CD8-positive, alpha-beta memory T cell (primary cell): ENCODE measurements at regions not wholly inside any gene's neighbourhood (a gene's known extent, or its start where the extent isn't known, plus 50 kb on each side); places are given as distances from the start of the nearest gene placed in this dataset.

Source experiments
- CTCF ChIA-PET: fragments of 350-600 bp; sonication (Branson Sonifier 250); formaldehyde crosslinking; loops from one replicate; lab custom pipeline; 2021; ENCODE audit warnings: antibody characterized with exemption; lab: Charles Lee
- POLR2A ChIA-PET: fragments of 350-600 bp; sonication (Branson Sonifier 250); formaldehyde crosslinking; loops from one replicate; lab custom pipeline; 2021; ENCODE audit warnings: antibody characterized with exemption; lab: Charles Lee
- DNase-seq, 5 donors: peaks; one replicate each; pipeline versions ENCODE4 v3.0.0 to v3.0.0-alpha.2; 2020 to 2022; ENCODE audit warnings: mixed read lengths in 1 of 5
- H3K27ac ChIP-seq: one replicate; pipeline ENCODE4 v1.7.0; 2013; ENCODE audit warnings: low read depth, mild to moderate bottlenecking, low read length, moderate library complexity
- H3K27me3 ChIP-seq: 2 replicates; pipeline ENCODE4 v1.7.0; 2013; ENCODE audit warnings: low read length, mild to moderate bottlenecking; ENCODE audit not compliant: insufficient read depth, poor library complexity, severe bottlenecking
- H3K36me3 ChIP-seq: 2 replicates; pipeline ENCODE4 v1.7.0; 2013; ENCODE audit warnings: mild to moderate bottlenecking, low read length, moderate library complexity; ENCODE audit not compliant: insufficient read depth
- H3K4me1 ChIP-seq: 2 replicates; pipeline ENCODE4 v1.7.0; 2013; ENCODE audit warnings: mild to moderate bottlenecking, low read length, moderate library complexity; ENCODE audit not compliant: insufficient read depth
- H3K4me3 ChIP-seq: 2 replicates; pipeline ENCODE4 v1.7.0; 2013; ENCODE audit warnings: mild to moderate bottlenecking, low read length
- H3K9me3 ChIP-seq: 2 replicates; pipeline ENCODE4 v1.7.0; 2013; ENCODE audit warnings: mild to moderate bottlenecking, low read length
- H3K27ac Mint-ChIP-seq, 8 donors: one replicate each; pipeline ENCODE4 v1.8.0; 2020 to 2021; ENCODE audit warnings: mixed read lengths in 8 of 8, mild to moderate bottlenecking in 6 of 8, inconsistent platforms in 3 of 8, moderate library complexity in 3 of 8
- H3K27me3 Mint-ChIP-seq, 2 donors: one replicate each; pipeline ENCODE4 v1.8.0; 2020 to 2021; ENCODE audit warnings: mixed read lengths in 2 of 2, mild to moderate bottlenecking in 1 of 2, moderate library complexity in 1 of 2
- H3K36me3 Mint-ChIP-seq, 3 donors: one replicate each; pipeline ENCODE4 v1.8.0; 2020 to 2021; ENCODE audit warnings: mixed read lengths in 3 of 3, inconsistent platforms in 1 of 3, mild to moderate bottlenecking in 1 of 3
- H3K4me1 Mint-ChIP-seq, 3 donors: one replicate each; pipeline ENCODE4 v1.8.0; 2020 to 2021; ENCODE audit warnings: mixed read lengths in 3 of 3, inconsistent platforms in 1 of 3, mild to moderate bottlenecking in 1 of 3
- H3K4me3 Mint-ChIP-seq, 7 donors: one replicate each; pipeline ENCODE4 v1.8.0; 2020 to 2021; ENCODE audit warnings: mixed read lengths in 7 of 7, mild to moderate bottlenecking in 6 of 7, moderate library complexity in 4 of 7, inconsistent platforms in 2 of 7
- H3K9me3 Mint-ChIP-seq, 5 donors: one replicate each; pipeline ENCODE4 v1.8.0; 2020 to 2022; ENCODE audit warnings: mixed read lengths in 5 of 5, mild to moderate bottlenecking in 3 of 5, moderate library complexity in 2 of 5, inconsistent platforms in 1 of 5

- ChIA-PET POLR2A (no interaction called here), CTCF (interaction anchor here (1.6 kb wide), 1 partner anchor 533 kb away, joined by 4 read pairs; no protein-coding TSS in a partner anchor)
- Histone ChIP-seq H3K9me3 (no peaks in the 10 kb centered on the region), H3K4me3 (no peak overlapping the region), H3K4me1 (no peaks in the 10 kb centered on the region), H3K36me3 (no peaks in the 10 kb centered on the region), H3K27ac (no peak overlapping the region), H3K27me3 (no peaks in the 10 kb centered on the region)
- H3K36me3 Mint-ChIP-seq = no peaks in the 10 kb centered on the region
- H3K4me1 Mint-ChIP-seq = no peaks in the 10 kb centered on the region
- H3K27ac Mint-ChIP-seq = peak overlapping the region in 1 of 8 donors; percentile 72
- no peaks in the 10 kb centered on the region for H3K9me3 Mint-ChIP-seq
- H3K4me3 Mint-ChIP-seq = no peak overlapping the region
- H3K27me3 Mint-ChIP-seq = no peaks in the 10 kb centered on the region
- no peak for DNase-seq
These were observed 159.0 kb upstream of the HAAO start for GRCh38 chr2:42951263-42951938.

DNA sequence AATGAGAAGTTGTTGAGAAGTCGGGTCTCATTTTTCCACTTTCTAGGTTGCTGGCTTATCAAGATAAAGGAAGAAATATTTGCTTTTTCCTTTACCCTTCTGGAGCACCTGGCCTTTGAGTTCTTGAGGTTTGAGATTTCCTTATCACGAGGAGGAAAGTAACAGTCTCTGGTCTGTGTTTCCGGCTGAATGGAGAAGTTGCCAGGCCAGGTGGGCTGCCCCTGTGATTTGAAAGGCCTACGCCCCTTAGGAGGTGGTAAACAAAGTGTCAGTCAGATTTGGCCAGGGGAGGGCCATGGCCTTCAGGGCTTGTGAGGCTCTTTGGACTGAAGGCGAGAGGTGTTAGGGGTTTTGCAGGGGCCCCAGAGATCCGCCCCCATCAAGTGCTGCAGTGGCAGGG lies 156.7 kb upstream of the HAAO start:
- H3K9me3 Mint-ChIP-seq = no peaks in the 10 kb centered on the region
- H3K27me3 Mint-ChIP-seq = no peaks in the 10 kb centered on the region
- POLR2A ChIA-PET = no interaction called here
- CTCF ChIA-PET = interaction anchor here (0.6 to 4.9 kb wide), 2 partner anchors 280 to 536 kb away, joined by 3 to 42 read pairs; no protein-coding TSS in a partner anchor
- no peak overlapping the region for H3K27ac ChIP-seq
- no peaks in the 10 kb centered on the region for H3K27me3 ChIP-seq
- no peaks in the 10 kb centered on the region for H3K36me3 Mint-ChIP-seq
- H3K4me1 Mint-ChIP-seq = no peaks in the 10 kb centered on the region
- H3K4me1 ChIP-seq = no peaks in the 10 kb centered on the region
- no peak overlapping the region for H3K27ac Mint-ChIP-seq
- no peaks in the 10 kb centered on the region for H3K36me3 ChIP-seq
- H3K4me3 Mint-ChIP-seq = no peak overlapping the region
- H3K4me3 ChIP-seq = no peak overlapping the region
- no peak for DNase-seq
- H3K9me3 ChIP-seq = no peaks in the 10 kb centered on the region

DNA sequence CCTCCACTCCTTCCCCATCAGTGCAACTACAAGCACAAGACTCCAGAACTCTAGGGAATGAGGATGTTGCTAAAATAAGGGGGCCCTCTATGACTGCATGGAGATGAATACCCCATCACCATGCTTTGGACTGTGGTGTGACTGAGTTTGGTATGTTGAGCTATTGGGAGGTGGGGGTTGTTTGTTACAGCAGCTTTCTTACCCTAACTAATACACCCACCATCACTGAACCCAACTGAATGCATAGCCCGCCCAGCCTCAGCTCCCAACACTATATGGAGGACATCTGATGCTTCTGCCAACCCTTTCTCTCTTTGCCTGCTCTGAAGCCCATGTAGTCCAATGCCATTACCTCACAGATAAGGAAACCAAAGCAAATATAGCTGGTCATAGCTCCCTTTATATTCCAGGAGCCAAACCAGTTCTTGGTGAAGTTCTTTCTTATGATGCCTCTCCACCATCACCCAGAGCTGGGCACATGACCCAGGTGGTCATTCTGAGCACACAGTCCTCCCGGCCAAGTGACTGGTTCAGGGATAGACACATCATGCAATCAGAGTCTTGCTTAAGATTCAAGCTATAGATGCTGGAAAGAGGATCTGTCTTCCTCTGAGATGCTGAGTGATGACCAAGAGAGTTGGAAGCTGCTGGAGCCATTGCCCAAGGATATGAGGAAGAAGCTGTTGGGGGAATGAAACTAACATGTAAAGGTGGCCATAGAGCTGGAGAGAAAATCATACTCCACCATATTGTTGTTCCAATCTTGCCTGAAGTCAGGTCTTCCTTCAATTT lies 155.6 kb upstream of the HAAO start:
- ChIA-PET POLR2A (no interaction called here), CTCF (interaction anchor here (0.7 to 4.9 kb wide), 25 partner anchors 8 to 689 kb away, joined by 3 to 42 read pairs (median 3); partner anchors contain the start of gene PLEKHH2)
- Histone ChIP-seq H3K9me3 (no peaks in the 10 kb centered on the region), H3K4me1 (no peaks in the 10 kb centered on the region), H3K27ac (no peak overlapping the region), H3K4me3 (no peak overlapping the region), H3K36me3 (no peaks in the 10 kb centered on the region), H3K27me3 (no peaks in the 10 kb centered on the region)
- Mint-ChIP-seq H3K36me3 (peaks cover 0 to 1% (median 0%) of the 10 kb centered on the region in 3 donors), H3K9me3 (no peaks in the 10 kb centered on the region), H3K4me1 (no peaks in the 10 kb centered on the region), H3K27me3 (peaks cover 0 to 2% of the 10 kb centered on the region in 2 donors), H3K27ac (no peak overlapping the region), H3K4me3 (no peak overlapping the region)
- DNase-seq = no peak

- H3K27ac Mint-ChIP-seq = no peak overlapping the region
- ChIA-PET POLR2A (no interaction called here), CTCF (interaction anchor here (0.9 to 4.9 kb wide), 4 partner anchors 182 to 593 kb away, joined by 3 to 42 read pairs (median 16); no protein-coding TSS in a partner anchor)
- Histone ChIP-seq H3K9me3 (no peaks in the 10 kb centered on the region), H3K27me3 (no peaks in the 10 kb centered on the region), H3K4me3 (no peak overlapping the region), H3K4me1 (no peaks in the 10 kb centered on the region), H3K36me3 (no peaks in the 10 kb centered on the region), H3K27ac (no peak overlapping the region)
- no peak for DNase-seq
- H3K4me1 Mint-ChIP-seq = no peaks in the 10 kb centered on the region
- H3K9me3 Mint-ChIP-seq = no peaks in the 10 kb centered on the region
- H3K36me3 Mint-ChIP-seq = peaks cover 0 to 1% (median 0%) of the 10 kb centered on the region in 3 donors
- H3K27me3 Mint-ChIP-seq = peaks cover 0 to 2% of the 10 kb centered on the region in 2 donors
- no peak overlapping the region for H3K4me3 Mint-ChIP-seq
These were observed 152.5 kb upstream of the HAAO start for GRCh38 chr2:42944779-42945415.

- H3K27ac ChIP-seq = no peak overlapping the region
- H3K36me3 ChIP-seq = no peaks in the 10 kb centered on the region
- no peaks in the 10 kb centered on the region for H3K9me3 Mint-ChIP-seq
- peaks cover 0 to 1% (median 0%) of the 10 kb centered on the region in 3 donors for H3K36me3 Mint-ChIP-seq
- no peaks in the 10 kb centered on the region for H3K4me1 Mint-ChIP-seq
- H3K4me1 ChIP-seq = no peaks in the 10 kb centered on the region
- no peaks in the 10 kb centered on the region for H3K9me3 ChIP-seq
- POLR2A ChIA-PET = no interaction called here
- no peak for DNase-seq
- CTCF ChIA-PET = interaction anchor here (1.3 kb wide), 1 partner anchor 580 kb away, joined by 3 read pairs; no protein-coding TSS in a partner anchor
- peaks cover 0 to 5% of the 10 kb centered on the region in 2 donors for H3K27me3 Mint-ChIP-seq
- no peak overlapping the region for H3K4me3 Mint-ChIP-seq
- no peak overlapping the region for H3K27ac Mint-ChIP-seq
- H3K4me3 ChIP-seq = no peak overlapping the region
- H3K27me3 ChIP-seq = no peaks in the 10 kb centered on the region
These were observed 150.7 kb upstream of the HAAO start for GRCh38 chr2:42942990-42943493.

DNA sequence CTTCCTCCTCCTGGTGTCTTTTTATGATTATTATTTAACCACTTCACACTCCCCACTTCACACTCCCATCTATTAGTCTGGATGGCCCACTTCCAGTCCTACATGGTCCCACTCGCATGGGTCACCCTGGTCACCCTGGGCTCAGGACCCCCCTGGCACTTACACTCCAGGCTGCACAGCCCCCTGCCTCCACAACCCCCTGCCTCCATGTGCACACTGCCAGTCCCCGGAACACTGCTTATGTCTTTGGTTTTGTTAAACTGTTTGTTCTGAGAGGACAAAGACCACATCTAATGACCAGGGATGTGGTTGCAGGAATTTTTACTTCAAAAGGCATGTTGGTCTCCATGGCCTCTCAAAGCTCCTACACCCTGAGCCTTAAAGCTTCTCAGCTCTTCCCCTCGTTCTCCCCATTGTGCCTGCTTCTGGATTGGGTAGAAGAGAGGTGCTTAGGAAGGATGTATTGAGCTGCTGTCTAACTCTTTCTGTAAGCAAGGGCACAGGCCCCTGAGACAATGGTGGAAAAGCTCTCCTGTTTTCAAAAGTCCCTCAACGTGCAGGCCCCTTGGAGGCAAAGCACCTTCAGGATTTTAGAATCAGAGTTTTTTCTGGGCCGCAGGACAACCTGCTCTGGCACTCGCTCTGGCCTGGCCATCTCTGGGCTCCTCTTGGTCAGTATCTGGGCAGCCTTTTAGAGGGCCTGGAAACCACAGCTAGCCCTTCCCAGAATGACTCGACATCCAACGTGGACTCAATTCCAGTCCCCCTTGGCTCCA lies 150.0 kb upstream of the HAAO start:
- CTCF ChIA-PET = no interaction called here
- POLR2A ChIA-PET = no interaction called here
- Mint-ChIP-seq H3K27ac (peak overlapping the region in 1 of 8 donors; percentile 14), H3K36me3 (peaks cover 0 to 1% (median 0%) of the 10 kb centered on the region in 3 donors), H3K9me3 (no peaks in the 10 kb centered on the region), H3K4me3 (no peak overlapping the region), H3K4me1 (no peaks in the 10 kb centered on the region), H3K27me3 (peaks cover 0 to 5% of the 10 kb centered on the region in 2 donors)
- Histone ChIP-seq H3K27me3 (no peaks in the 10 kb centered on the region), H3K4me3 (no peak overlapping the region), H3K4me1 (no peaks in the 10 kb centered on the region), H3K9me3 (no peaks in the 10 kb centered on the region), H3K27ac (no peak overlapping the region), H3K36me3 (no peaks in the 10 kb centered on the region)
- DNase-seq = no peak

- Mint-ChIP-seq H3K27me3 (peaks cover 0 to 5% of the 10 kb centered on the region in 2 donors), H3K4me3 (no peak overlapping the region), H3K4me1 (no peaks in the 10 kb centered on the region), H3K27ac (no peak overlapping the region), H3K36me3 (peaks cover 0 to 1% (median 0%) of the 10 kb centered on the region in 3 donors), H3K9me3 (no peaks in the 10 kb centered on the region)
- CTCF ChIA-PET = interaction anchor here (1.1 kb wide), 1 partner anchor 287 kb away, joined by 3 read pairs; no protein-coding TSS in a partner anchor
- POLR2A ChIA-PET = no interaction called here
- H3K9me3 ChIP-seq = no peaks in the 10 kb centered on the region
- H3K36me3 ChIP-seq = no peaks in the 10 kb centered on the region
- H3K27ac ChIP-seq = no peak overlapping the region
- DNase-seq = no peak
- H3K4me3 ChIP-seq = no peak overlapping the region
- H3K4me1 ChIP-seq = no peaks in the 10 kb centered on the region
- no peaks in the 10 kb centered on the region for H3K27me3 ChIP-seq
These were observed 149.3 kb upstream of the HAAO start for GRCh38 chr2:42941633-42942176.
